ENCODE measurements at regions not wholly inside any gene's neighbourhood (a gene's known extent, or its start where the extent isn't known, plus 50 kb on each side); places are given as distances from the start of the nearest gene placed in this dataset.

DNA sequence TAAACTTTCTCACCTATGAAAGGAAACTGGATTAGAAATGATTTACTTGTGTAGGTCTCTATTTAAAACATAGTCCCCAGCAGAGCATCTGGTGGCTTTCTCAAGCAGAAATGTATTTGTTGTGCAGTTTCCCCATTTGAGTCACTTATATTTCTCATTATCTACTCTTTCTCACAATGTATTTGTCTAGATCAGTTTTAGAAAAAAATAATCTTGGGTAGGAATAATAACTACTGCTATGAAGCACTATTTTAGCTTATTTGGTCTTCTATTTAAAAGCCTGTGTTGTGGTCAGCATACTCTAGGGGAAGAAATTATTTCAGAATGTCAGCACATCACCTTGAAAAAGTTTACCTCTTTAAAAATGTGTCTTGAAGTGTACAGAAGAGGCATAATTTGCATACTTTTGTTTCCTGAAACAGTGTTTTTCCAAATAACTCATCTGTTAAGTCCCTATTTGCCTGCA, 60.9 kb upstream of the PRL start:
- no peak for TF ChIP-seq POLR2A (IDR thresholded peaks at IDR 0.05)
- TF ChIP-seq CTCF (IDR thresholded peaks at IDR 0.05), result no peak
- no peak for TF ChIP-seq POLR2AphosphoS5 (IDR thresholded peaks at IDR 0.05)

Measured in upper lobe of left lung (tissue), 4 donors.